ENCODE measurements at regions not wholly inside any gene's neighbourhood (a gene's known extent, or its start where the extent isn't known, plus 50 kb on each side); places are given as distances from the start of the nearest gene placed in this dataset.

- no peak for DNase-seq
Measured at GRCh38 chr9:86557063-86557766, 203.0 kb upstream of the TUT7 start.

GRCh38 chr9:86555661-86556060, 201.5 kb upstream of the TUT7 start:
- DNase-seq: no peak

GRCh38 chr9:86550401-86550800, 196.2 kb upstream of the TUT7 start:
- DNase-seq: no peak

GRCh38 chr9:86549920-86550319, 195.7 kb upstream of the TUT7 start:
- no peak for DNase-seq

- no peak for DNase-seq
Measured at GRCh38 chr9:86549401-86549811, 195.2 kb upstream of the TUT7 start.

GRCh38 chr9:86548220-86548619, 194.0 kb upstream of the TUT7 start:
- no peak for DNase-seq

GRCh38 chr9:86547571-86547970, 193.4 kb upstream of the TUT7 start:
- DNase-seq: no peak

- DNase-seq: peak; percentile 41 to 57
Measured at GRCh38 chr9:86546712-86547111, 192.5 kb upstream of the TUT7 start.

- no peak for DNase-seq
Measured at GRCh38 chr9:86545090-86545489, 190.9 kb upstream of the TUT7 start.

- DNase-seq: no peak
Measured at GRCh38 chr9:86541014-86541570, 186.9 kb upstream of the TUT7 start.

- no peak for DNase-seq
Measured at GRCh38 chr9:86535406-86535915, 181.3 kb upstream of the TUT7 start.

GRCh38 chr9:86534572-86535258, 180.5 kb upstream of the TUT7 start:
- no peak for DNase-seq

- no peak for DNase-seq
Measured at GRCh38 chr9:86531971-86532640, 177.9 kb upstream of the TUT7 start.

- no peak for DNase-seq
Measured at GRCh38 chr9:86531273-86531970, 177.2 kb upstream of the TUT7 start.

- DNase-seq: no peak
Measured at GRCh38 chr9:86529496-86530275, 175.5 kb upstream of the TUT7 start.

- no peak for DNase-seq
Measured at GRCh38 chr9:86526021-86526420, 171.8 kb upstream of the TUT7 start.

- DNase-seq: no peak
Measured at GRCh38 chr9:86525182-86525581, 171.0 kb upstream of the TUT7 start.

- no peak for DNase-seq
Measured at GRCh38 chr9:86521977-86522376, 167.8 kb upstream of the TUT7 start.

- no peak for DNase-seq
Measured at GRCh38 chr9:86521322-86521721, 167.1 kb upstream of the TUT7 start.

- no peak for DNase-seq
Measured at GRCh38 chr9:86519066-86519615, 164.9 kb upstream of the TUT7 start.

- DNase-seq: no peak
Measured at GRCh38 chr9:86517475-86517874, 163.3 kb upstream of the TUT7 start.

- DNase-seq: no peak
Measured at GRCh38 chr9:86516564-86516963, 162.4 kb upstream of the TUT7 start.
